B cell (primary cell): ENCODE measurements at regions not wholly inside any gene's neighbourhood (a gene's known extent, or its start where the extent isn't known, plus 50 kb on each side); places are given as distances from the start of the nearest gene placed in this dataset.

Experiments
- ATAC-seq: fragments of 200-7000 bp; cut with Tn5 transposase; one replicate; pipeline ENCODE4 v1.10.0; 2021; ENCODE audit warnings: low read depth, mild to moderate bottlenecking, moderate number of reproducible peaks, moderate library complexity
- CTCF ChIA-PET: fragments of 350-600 bp; sonication (Branson Sonifier 250); formaldehyde crosslinking; loops from one replicate; lab custom pipeline; 2021; ENCODE audit warnings: antibody characterized with exemption, inconsistent platforms; lab: Charles Lee
- POLR2A ChIA-PET: fragments of 350-600 bp; sonication (Branson Sonifier 250); formaldehyde crosslinking; loops from one replicate; lab custom pipeline; 2021; ENCODE audit warnings: antibody characterized with exemption; lab: Charles Lee
- DNase-seq: peaks from one replicate; pipeline ENCODE4 v3.0.0; 2013
- H2AFZ ChIP-seq: 2 replicates; pipeline ENCODE4 v1.6.1; 2012; ENCODE audit warnings: mild to moderate bottlenecking, low read depth, low read length; ENCODE audit not compliant: insufficient read depth, poor library complexity, severe bottlenecking
- H3K27ac ChIP-seq, 2 donors: 1 replicate in 1 of 2; 2 replicates in 1 of 2; pipeline ENCODE4 v1.5.1; 2012 to 2013; ENCODE audit warnings: low read length in 2 of 2, mild to moderate bottlenecking in 2 of 2, moderate library complexity in 1 of 2
- H3K27me3 ChIP-seq, 4 experiments: fragments of 200-600 bp in 1 of 4; sonication (generic) in 1 of 4; replicated peaks in 1 of 4; 1 replicate in 2 of 4; 2 replicates in 2 of 4; pipeline versions ENCODE4 v1.6.1 to v1.7.0; 2013 to 2016; ENCODE audit warnings: low read length in 3 of 4, mild to moderate bottlenecking in 2 of 4, mixed read lengths in 1 of 4, moderate library complexity in 1 of 4; ENCODE audit not compliant: insufficient read depth in 4 of 4, control insufficient read depth in 3 of 4; ENCODE audit errors: control extremely low read depth in 1 of 4
- H3K36me3 ChIP-seq, 2 experiments: replicated peaks in 1 of 2; 1 replicate in 1 of 2; 2 replicates in 1 of 2; pipeline versions ENCODE4 v1.6.1 to v1.7.1; 2013; ENCODE audit warnings: low read length in 1 of 2; ENCODE audit not compliant: insufficient read depth in 2 of 2, control insufficient read depth in 1 of 2; ENCODE audit errors: control extremely low read depth in 1 of 2, extremely low read depth in 1 of 2
- H3K4me1 ChIP-seq, 2 donors: fragments of 200-600 bp in 1 of 2; sonication (generic) in 1 of 2; 1 replicate in 1 of 2; 2 replicates in 1 of 2; pipeline versions ENCODE4 v1.5.1 to v1.6.1; 2013 to 2017; ENCODE audit warnings: low read length in 2 of 2; ENCODE audit not compliant: control insufficient read depth in 2 of 2, insufficient read depth in 2 of 2
- H3K4me2 ChIP-seq: replicated peaks from 2 replicates; pipeline ENCODE3; 2012; ENCODE audit warnings: mild to moderate bottlenecking, low read depth, low read length; ENCODE audit not compliant: poor library complexity, severe bottlenecking
- H3K4me3 ChIP-seq, 5 experiments: fragments of 200-600 bp in 1 of 5; sonication (generic) in 1 of 5; 1 replicate in 3 of 5; 2 replicates in 2 of 5; pipeline versions ENCODE4 v1.5.1 to v1.7.0; 2011 to 2016; ENCODE audit warnings: low read length in 4 of 5, mild to moderate bottlenecking in 4 of 5, low read depth in 2 of 5, control low read depth in 1 of 5, moderate library complexity in 1 of 5; ENCODE audit not compliant: insufficient read depth in 1 of 5; ENCODE audit errors: control extremely low read depth in 1 of 5, extremely low read depth in 1 of 5
- H3K79me2 ChIP-seq: fragments of 200-600 bp; sonication (generic); one replicate; pipeline ENCODE4 v1.6.0; 2016; ENCODE audit warnings: low read length; ENCODE audit not compliant: control insufficient read depth, insufficient read depth
- H3K9ac ChIP-seq: fragments of 200-600 bp; sonication (generic); 2 replicates; pipeline ENCODE4 v1.6.1; 2017; ENCODE audit warnings: mild to moderate bottlenecking, low read length, moderate library complexity
- H3K9me3 ChIP-seq, 3 donors: one replicate each; pipeline versions ENCODE4 v1.6.1 to v1.7.1; 2013; ENCODE audit warnings: low read length in 2 of 3; ENCODE audit not compliant: control insufficient read depth in 2 of 3, insufficient read depth in 1 of 3; ENCODE audit errors: control extremely low read depth in 1 of 3
- H4K20me1 ChIP-seq: 2 replicates; pipeline ENCODE4 v1.6.0; 2012; ENCODE audit warnings: mild to moderate bottlenecking, low read length; ENCODE audit not compliant: insufficient read depth, control insufficient read depth, poor library complexity, severe bottlenecking
- H3K27ac Mint-ChIP-seq: one replicate; pipeline ENCODE4 v1.8.0; 2021; ENCODE audit warnings: mixed read lengths
- H3K27me3 Mint-ChIP-seq: one replicate; pipeline ENCODE4 v1.8.0; 2021; ENCODE audit warnings: mixed read lengths
- H3K4me1 Mint-ChIP-seq: one replicate; pipeline ENCODE4 v1.8.0; 2021; ENCODE audit warnings: mixed read lengths
- H3K4me3 Mint-ChIP-seq: one replicate; pipeline ENCODE4 v1.8.0; 2021; ENCODE audit warnings: mixed read lengths
- H3K9me3 Mint-ChIP-seq: one replicate; pipeline ENCODE4 v1.8.0; 2022; ENCODE audit warnings: mixed read lengths; ENCODE audit not compliant: insufficient read depth
- CTCF ChIP-seq: fragments of 200-600 bp; IDR thresholded peaks from one replicate; pipeline ENCODE4 v1.8.0; 2022; ENCODE audit warnings: antibody characterized with exemption, mild to moderate bottlenecking
- EZH2 ChIP-seq: IDR thresholded peaks from 2 replicates; pipeline ENCODE4 v1.6.1; 2012; ENCODE audit warnings: borderline replicate concordance, low read depth, mild to moderate bottlenecking, moderate library complexity, low read length; ENCODE audit not compliant: insufficient read depth, poor library complexity, severe bottlenecking
- WGBS: methylation state at CpG from one replicate; pipeline ENCODE4 v1.1.5; 2013; ENCODE audit warnings: missing lambda C conversion rate; ENCODE audit not compliant: insufficient coverage; 5-methylcytosine and 5-hydroxymethylcytosine counted together
- intact Hi-C: fragments of 100-400 bp; cut with micrococcal nuclease; formaldehyde crosslinking; loops from one replicate; pipeline ENCODE4 v1.10.0; 2022

- no peak for DNase-seq
- Histone ChIP-seq H3K9me3 (peaks cover 0 to 7% (median 0%) of the 10 kb centered on the region in 3 donors), H3K4me1 (no peaks in the 10 kb centered on the region), H3K36me3 (no peaks in the 10 kb centered on the region), H3K27me3 (no peaks in the 10 kb centered on the region), H3K4me3 (no peak overlapping the region), H3K79me2 (no peaks in the 10 kb centered on the region), H4K20me1 (no peaks in the 10 kb centered on the region), H2AFZ (no peak overlapping the region), H3K4me2 (no peak overlapping the region), H3K9ac (no peak overlapping the region), H3K27ac (no peak overlapping the region)
- CTCF ChIA-PET, result no interaction called here
- ATAC-seq, result no peak
- TF ChIP-seq EZH2 (no peak), CTCF (no peak)
- POLR2A ChIA-PET, result no interaction called here
- H3K4me3 Mint-ChIP-seq, result no peak overlapping the region
- H3K9me3 Mint-ChIP-seq, result peaks cover 5% of the 10 kb centered on the region
- no peak overlapping the region for H3K27ac Mint-ChIP-seq
- intact Hi-C loops, result no loop called here
- H3K4me1 Mint-ChIP-seq, result no peaks in the 10 kb centered on the region
- WGBS, result no CpG with 5 or more reads among the region's 1 CpG
- no peaks in the 10 kb centered on the region for H3K27me3 Mint-ChIP-seq
Observed at GRCh38 chr16:63697736-63698135, 1424.1 kb downstream of the CDH11 start.

- H3K9me3 Mint-ChIP-seq, result peaks cover 5% of the 10 kb centered on the region
- no peaks in the 10 kb centered on the region for H3K27me3 Mint-ChIP-seq
- H3K9ac ChIP-seq, result no peak overlapping the region
- no peaks in the 10 kb centered on the region for H3K27me3 ChIP-seq
- H3K27ac Mint-ChIP-seq, result no peak overlapping the region
- H3K4me3 Mint-ChIP-seq, result no peak overlapping the region
- no peak overlapping the region for H2AFZ ChIP-seq
- no peak overlapping the region for H3K4me2 ChIP-seq
- no peak overlapping the region for H3K4me3 ChIP-seq
- no peaks in the 10 kb centered on the region for H3K4me1 ChIP-seq
- ChIA-PET POLR2A (no interaction called here), CTCF (no interaction called here)
- intact Hi-C loops, result no loop called here
- no peak for TF ChIP-seq EZH2
- TF ChIP-seq CTCF, result no peak
- no peak overlapping the region for H3K27ac ChIP-seq
- no peak for ATAC-seq
- peaks cover 0 to 7% (median 0%) of the 10 kb centered on the region in 3 donors for H3K9me3 ChIP-seq
- DNase-seq, result no peak
- no peaks in the 10 kb centered on the region for H3K4me1 Mint-ChIP-seq
- no peaks in the 10 kb centered on the region for H3K36me3 ChIP-seq
- H4K20me1 ChIP-seq, result no peaks in the 10 kb centered on the region
- WGBS, result no CpG with 5 or more reads among the region's 1 CpG
- H3K79me2 ChIP-seq, result no peaks in the 10 kb centered on the region
Observed at GRCh38 chr16:63695347-63695746, 1426.5 kb downstream of the CDH11 start.
